ENCODE measurements at regions not wholly inside any gene's neighbourhood (a gene's known extent, or its start where the extent isn't known, plus 50 kb on each side); places are given as distances from the start of the nearest gene placed in this dataset.

GRCh38 chr16:55001931-55002330 is 71.3 kb downstream of the IRX5 start (continued):
- TF ChIP-seq ZNF165 (CRISPR knock-in tag; IDR thresholded peaks at IDR 0.05; ENCODE audit: borderline replicate concordance) (no peak), ZNF561 (CRISPR knock-in tag; conservative IDR thresholded peaks at IDR 0.05) (no peak), EHMT2 (IDR thresholded peaks at IDR 0.05) (no peak), GMEB1 (CRISPR knock-in tag; IDR thresholded peaks at IDR 0.05) (no peak), CHCHD3 (CRISPR knock-in tag; IDR thresholded peaks at IDR 0.05) (no peak), BDP1 (IDR thresholded peaks at IDR 0.05; ENCODE audit: insufficient read depth, insufficient read length) (no peak), TRIM25 (IDR thresholded peaks at IDR 0.05; ENCODE audit: borderline replicate concordance) (no peak), L3MBTL2 (IDR thresholded peaks at IDR 0.05) (no peak)
- TF ChIP-seq, protein P1, sequence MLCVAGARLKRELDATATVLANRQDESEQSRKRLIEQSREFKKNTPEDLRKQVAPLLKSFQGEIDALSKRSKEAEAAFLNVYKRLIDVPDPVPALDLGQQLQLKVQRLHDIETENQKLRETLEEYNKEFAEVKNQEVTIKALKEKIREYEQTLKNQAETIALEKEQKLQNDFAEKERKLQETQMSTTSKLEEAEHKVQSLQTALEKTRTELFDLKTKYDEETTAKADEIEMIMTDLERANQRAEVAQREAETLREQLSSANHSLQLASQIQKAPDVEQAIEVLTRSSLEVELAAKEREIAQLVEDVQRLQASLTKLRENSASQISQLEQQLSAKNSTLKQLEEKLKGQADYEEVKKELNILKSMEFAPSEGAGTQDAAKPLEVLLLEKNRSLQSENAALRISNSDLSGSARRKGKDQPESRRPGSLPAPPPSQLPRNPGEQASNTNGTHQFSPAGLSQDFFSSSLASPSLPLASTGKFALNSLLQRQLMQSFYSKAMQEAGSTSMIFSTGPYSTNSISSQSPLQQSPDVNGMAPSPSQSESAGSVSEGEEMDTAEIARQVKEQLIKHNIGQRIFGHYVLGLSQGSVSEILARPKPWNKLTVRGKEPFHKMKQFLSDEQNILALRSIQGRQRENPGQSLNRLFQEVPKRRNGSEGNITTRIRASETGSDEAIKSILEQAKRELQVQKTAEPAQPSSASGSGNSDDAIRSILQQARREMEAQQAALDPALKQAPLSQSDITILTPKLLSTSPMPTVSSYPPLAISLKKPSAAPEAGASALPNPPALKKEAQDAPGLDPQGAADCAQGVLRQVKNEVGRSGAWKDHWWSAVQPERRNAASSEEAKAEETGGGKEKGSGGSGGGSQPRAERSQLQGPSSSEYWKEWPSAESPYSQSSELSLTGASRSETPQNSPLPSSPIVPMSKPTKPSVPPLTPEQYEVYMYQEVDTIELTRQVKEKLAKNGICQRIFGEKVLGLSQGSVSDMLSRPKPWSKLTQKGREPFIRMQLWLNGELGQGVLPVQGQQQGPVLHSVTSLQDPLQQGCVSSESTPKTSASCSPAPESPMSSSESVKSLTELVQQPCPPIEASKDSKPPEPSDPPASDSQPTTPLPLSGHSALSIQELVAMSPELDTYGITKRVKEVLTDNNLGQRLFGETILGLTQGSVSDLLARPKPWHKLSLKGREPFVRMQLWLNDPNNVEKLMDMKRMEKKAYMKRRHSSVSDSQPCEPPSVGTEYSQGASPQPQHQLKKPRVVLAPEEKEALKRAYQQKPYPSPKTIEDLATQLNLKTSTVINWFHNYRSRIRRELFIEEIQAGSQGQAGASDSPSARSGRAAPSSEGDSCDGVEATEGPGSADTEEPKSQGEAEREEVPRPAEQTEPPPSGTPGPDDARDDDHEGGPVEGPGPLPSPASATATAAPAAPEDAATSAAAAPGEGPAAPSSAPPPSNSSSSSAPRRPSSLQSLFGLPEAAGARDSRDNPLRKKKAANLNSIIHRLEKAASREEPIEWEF (CRISPR knock-in tag; IDR thresholded peaks at IDR 0.05): no peak

Data from K562 (cell line).